ENCODE measurements at regions not wholly inside any gene's neighbourhood (a gene's known extent, or its start where the extent isn't known, plus 50 kb on each side); places are given as distances from the start of the nearest gene placed in this dataset.
"Not testable (repeated sequence)": the region's sequence is repeated elsewhere in the genome, so short reads cannot be mapped to it uniquely, and the experiment has no call there.

DNA sequence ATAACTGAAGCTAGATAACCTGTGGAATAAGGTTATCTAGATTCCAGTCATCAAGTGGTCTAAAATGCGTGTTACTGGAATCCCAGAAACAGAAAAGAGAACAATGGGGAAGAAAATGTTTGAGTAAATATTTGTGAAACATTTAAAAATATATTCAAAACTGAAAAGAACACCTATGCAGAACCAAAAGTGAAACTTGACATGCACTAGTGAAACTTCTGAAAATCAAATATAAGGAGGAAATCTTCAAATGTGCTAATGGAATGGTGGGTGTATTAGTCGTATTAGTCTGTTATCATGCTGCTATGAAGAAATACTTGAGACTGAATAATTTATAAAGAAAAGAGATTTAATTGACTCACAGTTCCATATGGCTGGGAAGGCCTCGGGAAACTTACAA, 512.4 kb upstream of the KLHL4 start:
- Histone ChIP-seq H3K9me3 (ENCODE audit: control insufficient read depth, low read depth, low read length) (peaks cover 12% of the 10 kb centered on the region), H3K36me3 (ENCODE audit: control insufficient read depth, low read depth, low read length) (no peaks in the 10 kb centered on the region), H3K27ac (ENCODE audit: low read length) (no peak overlapping the region), H3K4me1 (ENCODE audit: control insufficient read depth, low read depth, low read length) (peaks cover 18% of the 10 kb centered on the region), H3K4me3 (ENCODE audit: low read length) (no peak overlapping the region), H3K27me3 (ENCODE audit: control insufficient read depth, insufficient read depth, low read length) (no peaks in the 10 kb centered on the region), H3K9ac (ENCODE audit: low read length) (no peak overlapping the region)

DNA sequence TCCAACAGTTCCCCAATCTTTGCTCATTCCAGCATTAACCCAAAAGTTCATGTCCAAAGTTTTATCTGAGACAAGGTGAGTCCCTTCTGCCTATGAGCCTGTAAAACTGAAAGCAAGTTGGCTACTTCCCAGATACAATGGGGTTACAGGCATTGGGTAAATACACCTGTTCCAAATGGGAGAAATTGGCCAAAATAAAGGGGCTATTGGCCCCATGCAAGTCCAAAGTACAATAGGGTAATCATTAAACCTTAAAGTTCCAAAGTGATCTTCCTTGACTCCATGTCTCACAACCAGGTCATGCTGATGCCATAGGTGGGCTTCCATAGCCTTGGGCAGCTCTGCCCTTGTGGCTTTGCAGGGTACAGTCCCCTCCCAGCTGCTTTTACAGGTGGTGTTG, 511.7 kb upstream of the KLHL4 start:
- Histone ChIP-seq H3K27ac (ENCODE audit: low read length) (no peak overlapping the region), H3K9ac (ENCODE audit: low read length) (no peak overlapping the region), H3K36me3 (ENCODE audit: control insufficient read depth, low read depth, low read length) (no peaks in the 10 kb centered on the region), H3K9me3 (ENCODE audit: control insufficient read depth, low read depth, low read length) (peaks cover 10% of the 10 kb centered on the region), H3K27me3 (ENCODE audit: control insufficient read depth, insufficient read depth, low read length) (no peaks in the 10 kb centered on the region), H3K4me1 (ENCODE audit: control insufficient read depth, low read depth, low read length) (peaks cover 18% of the 10 kb centered on the region), H3K4me3 (ENCODE audit: low read length) (no peak overlapping the region)

DNA sequence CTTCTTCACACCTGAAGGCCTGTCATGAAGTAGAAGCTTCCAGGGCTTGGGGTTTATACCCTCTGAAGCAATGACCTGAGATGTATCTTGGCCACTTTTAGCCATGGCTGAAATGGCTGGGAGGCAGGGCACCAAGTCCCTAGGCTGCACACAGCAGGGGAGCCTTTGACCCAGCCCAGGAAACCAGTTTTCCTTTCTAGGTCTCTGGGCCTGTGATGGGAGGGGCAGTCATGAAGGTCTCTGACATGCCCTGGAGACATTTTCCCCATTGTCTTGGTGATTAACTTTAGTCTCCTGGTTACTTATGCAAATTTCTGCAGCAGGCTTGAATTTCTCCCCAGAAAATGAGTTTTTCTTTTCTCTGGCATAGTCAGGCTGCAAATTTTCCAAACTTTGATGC, 511.0 kb upstream of the KLHL4 start:
- no peaks in the 10 kb centered on the region for H3K36me3 ChIP-seq (ENCODE audit: control insufficient read depth, low read depth, low read length)
- peaks cover 18% of the 10 kb centered on the region for H3K4me1 ChIP-seq (ENCODE audit: control insufficient read depth, low read depth, low read length)
- H3K27ac ChIP-seq (ENCODE audit: low read length), result no peak overlapping the region
- no peak overlapping the region for H3K9ac ChIP-seq (ENCODE audit: low read length)
- no peaks in the 10 kb centered on the region for H3K27me3 ChIP-seq (ENCODE audit: control insufficient read depth, insufficient read depth, low read length)
- H3K4me3 ChIP-seq (ENCODE audit: low read length), result no peak overlapping the region
- H3K9me3 ChIP-seq (ENCODE audit: control insufficient read depth, low read depth, low read length), result peaks cover 10% of the 10 kb centered on the region

DNA sequence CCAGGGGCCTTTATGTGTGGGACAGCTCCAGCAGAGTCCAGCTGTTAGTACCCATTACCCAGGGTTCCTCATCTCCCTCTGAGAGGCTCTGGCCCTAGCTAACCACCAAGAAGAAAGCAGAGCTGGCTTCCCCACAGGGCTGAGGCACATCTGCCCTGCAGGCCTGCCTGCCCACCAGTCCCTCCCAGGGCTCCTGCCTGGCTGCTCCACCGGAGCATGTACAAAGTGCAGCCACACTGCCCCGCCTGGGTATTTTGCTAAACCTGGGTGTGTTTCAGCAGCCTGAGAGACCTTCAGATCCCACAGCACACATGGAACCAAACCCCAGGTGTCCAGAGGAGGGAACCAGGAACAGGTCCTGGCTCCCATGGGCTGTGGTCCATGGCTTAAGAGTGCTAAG, 500.4 kb upstream of the KLHL4 start:
- H3K4me1 ChIP-seq (ENCODE audit: control insufficient read depth, low read depth, low read length), result no peaks in the 10 kb centered on the region
- no peak overlapping the region for H3K27ac ChIP-seq (ENCODE audit: low read length)
- H3K27me3 ChIP-seq (ENCODE audit: control insufficient read depth, insufficient read depth, low read length), result no peaks in the 10 kb centered on the region
- H3K9me3 ChIP-seq (ENCODE audit: control insufficient read depth, low read depth, low read length), result no peaks in the 10 kb centered on the region
- no peak overlapping the region for H3K4me3 ChIP-seq (ENCODE audit: low read length)
- H3K36me3 ChIP-seq (ENCODE audit: control insufficient read depth, low read depth, low read length), result no peaks in the 10 kb centered on the region
- no peak overlapping the region for H3K9ac ChIP-seq (ENCODE audit: low read length)

DNA sequence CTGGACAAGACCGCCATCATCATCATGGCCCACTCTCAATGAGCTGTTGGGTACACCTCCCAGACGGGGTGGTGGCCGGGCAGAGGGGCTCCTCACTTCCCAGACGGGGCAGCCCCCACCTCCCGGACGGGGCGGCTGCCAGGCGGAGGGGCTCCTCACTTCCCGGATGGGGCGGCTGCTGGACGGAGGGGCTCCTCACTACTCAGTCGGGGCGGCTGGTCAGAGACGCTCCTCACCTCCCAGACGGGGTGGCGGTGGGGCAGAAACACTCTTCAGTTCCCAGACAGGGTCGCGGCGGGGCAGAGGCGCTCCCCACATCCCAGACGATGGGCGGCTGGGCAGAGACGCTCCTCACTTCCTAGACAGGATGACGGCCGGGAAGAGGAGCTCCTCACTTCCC, 484.5 kb upstream of the KLHL4 start:
- not testable (repeated sequence) for H3K9ac ChIP-seq (ENCODE audit: low read length); H3K27ac ChIP-seq (ENCODE audit: low read length); H3K36me3 ChIP-seq (ENCODE audit: control insufficient read depth, low read depth, low read length); H3K27me3 ChIP-seq (ENCODE audit: control insufficient read depth, insufficient read depth, low read length); H3K9me3 ChIP-seq (ENCODE audit: control insufficient read depth, low read depth, low read length); H3K4me3 ChIP-seq (ENCODE audit: low read length); H3K4me1 ChIP-seq (ENCODE audit: control insufficient read depth, low read depth, low read length)

DNA sequence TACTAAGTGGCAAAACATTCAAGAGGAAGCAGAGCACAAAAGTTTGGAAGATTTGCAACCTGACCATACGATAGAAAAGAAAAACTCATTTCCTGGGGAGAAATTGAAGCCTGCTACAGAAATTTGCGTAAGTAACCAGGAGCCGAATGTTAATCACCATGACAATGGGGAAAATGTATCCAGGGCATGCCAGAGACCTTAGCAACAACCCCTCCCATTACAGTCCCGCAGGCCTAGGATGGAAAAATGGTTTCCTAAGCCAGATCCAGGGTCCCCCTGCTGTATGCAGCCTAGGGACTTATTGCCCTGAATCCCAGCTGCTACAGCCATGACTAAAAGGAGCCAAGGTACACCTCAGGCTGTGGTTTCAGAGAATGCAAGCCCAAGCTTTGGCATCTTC, 472.2 kb upstream of the KLHL4 start:
- no peak overlapping the region for H3K4me3 ChIP-seq (ENCODE audit: low read length)
- no peak overlapping the region for H3K9ac ChIP-seq (ENCODE audit: low read length)
- H3K27me3 ChIP-seq (ENCODE audit: control insufficient read depth, insufficient read depth, low read length), result no peaks in the 10 kb centered on the region
- H3K9me3 ChIP-seq (ENCODE audit: control insufficient read depth, low read depth, low read length), result no peaks in the 10 kb centered on the region
- no peak overlapping the region for H3K27ac ChIP-seq (ENCODE audit: low read length)
- no peaks in the 10 kb centered on the region for H3K36me3 ChIP-seq (ENCODE audit: control insufficient read depth, low read depth, low read length)
- H3K4me1 ChIP-seq (ENCODE audit: control insufficient read depth, low read depth, low read length), result peaks cover 4% of the 10 kb centered on the region

DNA sequence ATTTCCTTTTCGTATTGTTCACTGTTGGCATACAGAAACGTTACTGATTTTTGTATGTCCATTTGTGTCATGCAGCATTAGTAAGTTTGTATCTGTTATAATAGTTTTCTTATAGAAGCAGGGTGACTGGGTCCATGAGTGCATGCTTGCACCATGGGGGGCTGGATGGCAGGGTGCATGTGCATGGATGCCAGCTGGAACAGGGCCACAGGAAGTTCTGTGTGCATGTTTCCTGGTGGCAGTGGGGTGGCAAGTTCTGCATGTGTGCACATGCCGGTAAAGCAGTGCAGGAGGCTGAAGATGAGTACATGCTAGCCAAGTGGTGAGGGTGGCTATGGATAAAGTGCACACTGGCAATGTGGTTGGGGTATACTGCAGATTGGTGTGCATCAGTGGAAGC, 468.0 kb upstream of the KLHL4 start:
- Histone ChIP-seq H3K27me3 (ENCODE audit: control insufficient read depth, insufficient read depth, low read length) (no peaks in the 10 kb centered on the region), H3K36me3 (ENCODE audit: control insufficient read depth, low read depth, low read length) (no peaks in the 10 kb centered on the region), H3K9ac (ENCODE audit: low read length) (no peak overlapping the region), H3K4me3 (ENCODE audit: low read length) (no peak overlapping the region), H3K4me1 (ENCODE audit: control insufficient read depth, low read depth, low read length) (peaks cover 4% of the 10 kb centered on the region), H3K27ac (ENCODE audit: low read length) (no peak overlapping the region), H3K9me3 (ENCODE audit: control insufficient read depth, low read depth, low read length) (no peaks in the 10 kb centered on the region)

DNA sequence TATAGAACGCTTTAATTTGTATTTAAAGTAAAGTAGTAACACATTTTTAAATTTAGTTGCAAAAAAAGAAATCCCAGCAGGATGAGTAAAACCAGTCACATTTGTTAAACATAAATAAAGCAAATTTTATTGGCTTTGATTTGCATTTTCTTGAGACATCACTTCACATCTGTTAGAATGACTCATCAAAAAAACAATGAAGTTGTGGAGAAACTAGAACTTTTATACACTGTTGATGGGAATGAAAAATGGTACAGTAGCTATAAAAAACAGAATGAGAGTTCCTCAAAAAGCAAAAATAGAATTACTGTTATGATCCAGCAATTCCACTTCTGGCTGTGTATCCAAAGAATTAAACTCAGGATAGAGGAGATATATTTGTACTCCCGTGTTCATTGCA, 454.0 kb upstream of the KLHL4 start:
- no peak overlapping the region for H3K27ac ChIP-seq (ENCODE audit: low read length)
- no peaks in the 10 kb centered on the region for H3K4me1 ChIP-seq (ENCODE audit: control insufficient read depth, low read depth, low read length)
- H3K9me3 ChIP-seq (ENCODE audit: control insufficient read depth, low read depth, low read length), result no peaks in the 10 kb centered on the region
- no peak overlapping the region for H3K9ac ChIP-seq (ENCODE audit: low read length)
- no peak overlapping the region for H3K4me3 ChIP-seq (ENCODE audit: low read length)
- no peaks in the 10 kb centered on the region for H3K27me3 ChIP-seq (ENCODE audit: control insufficient read depth, insufficient read depth, low read length)
- no peaks in the 10 kb centered on the region for H3K36me3 ChIP-seq (ENCODE audit: control insufficient read depth, low read depth, low read length)

DNA sequence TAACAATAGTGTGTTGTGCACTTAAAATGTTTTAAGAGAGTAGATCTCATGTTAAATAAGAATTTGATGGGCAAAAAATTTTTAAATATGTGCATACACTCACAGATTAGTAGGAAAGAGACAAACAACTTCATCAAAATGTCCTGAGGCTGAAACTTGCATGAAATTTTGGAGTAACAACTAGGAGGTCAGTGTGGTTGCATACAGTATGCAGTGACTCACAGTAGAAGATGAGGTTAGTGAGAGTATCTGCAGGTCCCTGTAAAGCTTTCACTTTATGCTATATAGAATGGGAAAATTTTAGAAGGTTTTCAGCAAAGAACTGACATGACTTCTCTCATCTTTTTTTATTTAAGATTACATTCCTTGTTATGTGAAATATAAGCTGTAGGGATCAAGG, 453.1 kb upstream of the KLHL4 start:
- Histone ChIP-seq H3K9ac (ENCODE audit: low read length) (no peak overlapping the region), H3K36me3 (ENCODE audit: control insufficient read depth, low read depth, low read length) (no peaks in the 10 kb centered on the region), H3K9me3 (ENCODE audit: control insufficient read depth, low read depth, low read length) (no peaks in the 10 kb centered on the region), H3K4me1 (ENCODE audit: control insufficient read depth, low read depth, low read length) (no peaks in the 10 kb centered on the region), H3K27me3 (ENCODE audit: control insufficient read depth, insufficient read depth, low read length) (no peaks in the 10 kb centered on the region), H3K4me3 (ENCODE audit: low read length) (no peak overlapping the region), H3K27ac (ENCODE audit: low read length) (no peak overlapping the region)

DNA sequence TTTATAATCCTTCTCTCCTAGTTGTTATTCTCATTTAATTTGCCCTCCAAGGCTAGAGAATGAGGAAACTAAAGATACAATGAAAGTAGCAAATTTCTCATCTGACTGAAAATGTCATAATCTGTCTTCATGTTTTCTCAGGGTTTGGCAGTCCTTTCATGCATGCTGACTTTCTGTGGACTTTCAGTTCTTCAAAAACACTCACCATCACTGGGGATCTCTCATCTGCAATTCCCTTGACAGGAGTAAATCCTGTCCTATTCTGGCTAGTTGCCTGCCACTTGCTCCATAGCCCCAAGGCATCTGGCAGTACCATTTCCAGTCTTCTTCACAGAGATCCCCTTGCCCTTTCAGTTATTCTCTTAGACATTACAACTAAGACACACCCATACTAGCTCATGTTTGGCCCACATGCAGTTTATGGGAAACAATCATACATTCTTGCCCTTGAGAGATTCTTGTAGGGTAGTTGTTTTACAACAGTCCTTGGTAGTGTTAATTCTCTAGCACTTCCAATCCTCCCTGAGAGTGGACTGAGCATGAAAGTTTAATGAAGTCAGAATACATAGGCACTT, 449.7 kb upstream of the KLHL4 start:
- Histone ChIP-seq H3K4me3 (ENCODE audit: low read length) (no peak overlapping the region), H3K27me3 (ENCODE audit: control insufficient read depth, insufficient read depth, low read length) (no peaks in the 10 kb centered on the region), H3K9ac (ENCODE audit: low read length) (no peak overlapping the region), H3K27ac (ENCODE audit: low read length) (no peak overlapping the region), H3K36me3 (ENCODE audit: control insufficient read depth, low read depth, low read length) (no peaks in the 10 kb centered on the region), H3K9me3 (ENCODE audit: control insufficient read depth, low read depth, low read length) (no peaks in the 10 kb centered on the region), H3K4me1 (ENCODE audit: control insufficient read depth, low read depth, low read length) (no peaks in the 10 kb centered on the region)

DNA sequence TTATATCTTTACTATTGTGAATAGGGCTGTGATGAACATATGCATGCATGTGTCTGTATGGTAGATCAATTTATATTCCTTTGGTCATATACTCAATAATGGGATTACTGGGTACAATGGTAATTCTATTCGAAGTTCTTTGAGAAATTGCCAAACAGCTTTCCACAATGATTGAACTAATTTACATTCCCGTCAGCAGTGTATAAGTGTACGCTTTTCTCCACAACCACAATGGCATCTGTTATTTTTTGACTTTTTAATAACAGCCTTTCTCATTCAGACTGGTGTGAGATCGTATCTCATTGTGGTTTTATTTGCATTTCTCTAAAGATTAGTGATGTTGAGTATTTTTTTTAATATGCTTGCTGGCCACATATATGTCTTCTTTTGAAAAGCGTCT, 439.4 kb upstream of the KLHL4 start:
- no peaks in the 10 kb centered on the region for H3K9me3 ChIP-seq (ENCODE audit: control insufficient read depth, low read depth, low read length)
- peaks cover 3% of the 10 kb centered on the region for H3K4me1 ChIP-seq (ENCODE audit: control insufficient read depth, low read depth, low read length)
- no peak overlapping the region for H3K27ac ChIP-seq (ENCODE audit: low read length)
- no peak overlapping the region for H3K4me3 ChIP-seq (ENCODE audit: low read length)
- no peaks in the 10 kb centered on the region for H3K36me3 ChIP-seq (ENCODE audit: control insufficient read depth, low read depth, low read length)
- H3K27me3 ChIP-seq (ENCODE audit: control insufficient read depth, insufficient read depth, low read length), result no peaks in the 10 kb centered on the region
- H3K9ac ChIP-seq (ENCODE audit: low read length), result no peak overlapping the region

DNA sequence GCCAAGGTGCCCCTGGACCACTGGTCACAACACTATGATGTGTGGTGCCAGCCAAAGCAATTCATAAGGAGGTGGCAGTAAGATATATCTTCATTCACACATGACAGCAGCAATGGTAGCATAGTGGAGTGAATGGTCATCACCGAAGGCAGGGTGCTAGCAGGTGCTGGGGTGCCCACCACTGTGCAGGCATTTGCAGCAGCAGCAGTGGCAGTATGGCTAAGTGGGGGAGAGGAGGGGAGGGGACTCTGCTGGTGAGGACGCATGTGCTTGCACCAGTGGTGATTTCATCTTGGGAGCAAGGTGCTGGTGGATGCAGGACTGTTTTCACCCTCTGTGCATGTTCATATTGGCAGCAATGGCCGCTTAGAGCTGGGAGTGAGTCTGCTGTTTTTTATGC, 419.1 kb upstream of the KLHL4 start:
- Histone ChIP-seq H3K36me3 (ENCODE audit: control insufficient read depth, low read depth, low read length) (no peaks in the 10 kb centered on the region), H3K4me3 (ENCODE audit: low read length) (no peak overlapping the region), H3K9me3 (ENCODE audit: control insufficient read depth, low read depth, low read length) (no peaks in the 10 kb centered on the region), H3K9ac (ENCODE audit: low read length) (no peak overlapping the region), H3K27me3 (ENCODE audit: control insufficient read depth, insufficient read depth, low read length) (no peaks in the 10 kb centered on the region), H3K27ac (ENCODE audit: low read length) (no peak overlapping the region), H3K4me1 (ENCODE audit: control insufficient read depth, low read depth, low read length) (no peaks in the 10 kb centered on the region)

All from iPS-18a (cell line).